ENCODE measurements at regions not wholly inside any gene's neighbourhood (a gene's known extent, or its start where the extent isn't known, plus 50 kb on each side); places are given as distances from the start of the nearest gene placed in this dataset.

DNA sequence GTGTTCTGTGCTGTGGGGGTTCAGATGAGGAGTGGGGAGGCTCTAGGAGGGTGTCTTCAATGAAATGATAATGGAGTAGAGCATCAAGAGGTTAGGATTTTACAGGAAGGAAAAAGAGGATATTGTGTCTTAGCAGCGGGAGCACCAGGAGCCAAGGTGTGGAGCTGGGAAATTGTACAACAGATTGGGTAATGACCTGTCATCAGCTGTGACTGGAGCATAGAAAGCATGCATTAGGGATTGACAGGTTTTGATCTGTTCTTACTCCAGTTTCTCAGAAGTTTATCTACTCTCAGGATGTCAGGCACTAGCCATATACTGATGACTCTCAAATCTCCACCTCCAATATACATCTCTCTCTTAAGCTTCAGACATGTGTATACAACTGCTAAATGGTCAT, 196.9 kb downstream of the ARHGAP12 start:
- no peak for FAIRE-seq
- Histone ChIP-seq H3K4me1 (ENCODE audit: control insufficient read depth in 2 of 3, insufficient read depth in 2 of 3, low read depth in 1 of 3, low read length in 3 of 3) (no peaks in the 10 kb centered on the region), H3K36me3 (ENCODE audit: control insufficient read depth in 2 of 3, insufficient read depth in 3 of 3, low read length in 3 of 3) (no peaks in the 10 kb centered on the region), H3K27ac (ENCODE audit: low read depth in 2 of 2, low read length in 2 of 2) (no peak overlapping the region), H3K9me3 (ENCODE audit: control insufficient read depth in 2 of 3, insufficient read depth in 1 of 3, low read length in 3 of 3) (peaks cover 0 to 8% (median 0%) of the 10 kb centered on the region in 3 donors), H3K27me3 (ENCODE audit: control insufficient read depth, insufficient read depth, low read length) (no peaks in the 10 kb centered on the region), H3K9ac (ENCODE audit: low read length in 3 of 3) (no peak overlapping the region), H3K4me3 (ENCODE audit: low read length in 3 of 3) (no peak overlapping the region)
- TF ChIP-seq, protein P1, sequence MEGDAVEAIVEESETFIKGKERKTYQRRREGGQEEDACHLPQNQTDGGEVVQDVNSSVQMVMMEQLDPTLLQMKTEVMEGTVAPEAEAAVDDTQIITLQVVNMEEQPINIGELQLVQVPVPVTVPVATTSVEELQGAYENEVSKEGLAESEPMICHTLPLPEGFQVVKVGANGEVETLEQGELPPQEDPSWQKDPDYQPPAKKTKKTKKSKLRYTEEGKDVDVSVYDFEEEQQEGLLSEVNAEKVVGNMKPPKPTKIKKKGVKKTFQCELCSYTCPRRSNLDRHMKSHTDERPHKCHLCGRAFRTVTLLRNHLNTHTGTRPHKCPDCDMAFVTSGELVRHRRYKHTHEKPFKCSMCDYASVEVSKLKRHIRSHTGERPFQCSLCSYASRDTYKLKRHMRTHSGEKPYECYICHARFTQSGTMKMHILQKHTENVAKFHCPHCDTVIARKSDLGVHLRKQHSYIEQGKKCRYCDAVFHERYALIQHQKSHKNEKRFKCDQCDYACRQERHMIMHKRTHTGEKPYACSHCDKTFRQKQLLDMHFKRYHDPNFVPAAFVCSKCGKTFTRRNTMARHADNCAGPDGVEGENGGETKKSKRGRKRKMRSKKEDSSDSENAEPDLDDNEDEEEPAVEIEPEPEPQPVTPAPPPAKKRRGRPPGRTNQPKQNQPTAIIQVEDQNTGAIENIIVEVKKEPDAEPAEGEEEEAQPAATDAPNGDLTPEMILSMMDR (IDR thresholded peaks at IDR 0.05; ENCODE audit: borderline replicate concordance, extremely low read depth, insufficient read depth), result no peak
- DNase-seq, result no peak
- intact Hi-C loops (cut with DNase I), result no loop called here

GRCh38 chr10:31730776-31731175, 197.9 kb downstream of the ARHGAP12 start:
- DNase-seq (no peak), FAIRE-seq (no peak)
- Histone ChIP-seq H3K9me3 (ENCODE audit: control insufficient read depth in 2 of 3, insufficient read depth in 1 of 3, low read length in 3 of 3) (peaks cover 0 to 8% (median 0%) of the 10 kb centered on the region in 3 donors), H3K4me3 (ENCODE audit: low read length in 3 of 3) (no peak overlapping the region), H3K27me3 (ENCODE audit: control insufficient read depth, insufficient read depth, low read length) (no peaks in the 10 kb centered on the region), H3K27ac (ENCODE audit: low read depth in 2 of 2, low read length in 2 of 2) (no peak overlapping the region), H3K4me1 (ENCODE audit: control insufficient read depth in 2 of 3, insufficient read depth in 2 of 3, low read depth in 1 of 3, low read length in 3 of 3) (no peaks in the 10 kb centered on the region), H3K9ac (ENCODE audit: low read length in 3 of 3) (no peak overlapping the region), H3K36me3 (ENCODE audit: control insufficient read depth in 2 of 3, insufficient read depth in 3 of 3, low read length in 3 of 3) (no peaks in the 10 kb centered on the region)
- intact Hi-C loops (cut with DNase I), result no loop called here
- TF ChIP-seq, protein P1 (IDR thresholded peaks at IDR 0.05; ENCODE audit: borderline replicate concordance, extremely low read depth, insufficient read depth), result no peak

DNA sequence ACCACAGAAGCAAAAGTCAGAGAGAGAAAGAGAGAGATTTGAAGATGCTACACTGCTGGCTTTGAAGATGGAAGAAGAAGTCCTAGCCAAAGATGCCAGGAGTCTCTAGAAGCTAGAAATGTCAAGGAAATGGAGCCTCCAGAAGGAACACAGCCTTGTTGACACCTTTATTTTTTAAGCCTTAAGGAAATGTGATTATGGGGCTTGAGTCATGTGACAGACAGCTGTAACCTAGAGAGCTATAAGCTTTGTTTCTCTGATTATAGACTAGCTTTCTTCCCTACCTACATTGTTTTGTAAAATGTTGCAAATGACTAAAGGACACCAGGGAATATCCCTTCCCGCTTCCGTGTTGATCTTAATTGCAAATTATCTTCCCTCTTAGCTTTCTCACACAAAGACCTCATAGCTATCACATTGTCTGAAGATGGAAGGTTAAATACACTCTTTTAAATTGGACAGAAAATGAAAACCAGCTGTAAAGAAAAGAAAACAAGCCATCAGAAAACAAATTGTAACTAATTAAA, 199.9 kb downstream of the ARHGAP12 start:
- Histone ChIP-seq H3K9me3 (ENCODE audit: control insufficient read depth in 2 of 3, insufficient read depth in 1 of 3, low read length in 3 of 3) (peaks cover 0 to 8% (median 0%) of the 10 kb centered on the region in 3 donors), H3K36me3 (ENCODE audit: control insufficient read depth in 2 of 3, insufficient read depth in 3 of 3, low read length in 3 of 3) (no peaks in the 10 kb centered on the region), H3K4me3 (ENCODE audit: low read length in 3 of 3) (no peak overlapping the region), H3K27me3 (ENCODE audit: control insufficient read depth, insufficient read depth, low read length) (no peaks in the 10 kb centered on the region), H3K27ac (ENCODE audit: low read depth in 2 of 2, low read length in 2 of 2) (no peak overlapping the region), H3K9ac (ENCODE audit: low read length in 3 of 3) (no peak overlapping the region), H3K4me1 (ENCODE audit: control insufficient read depth in 2 of 3, insufficient read depth in 2 of 3, low read depth in 1 of 3, low read length in 3 of 3) (no peaks in the 10 kb centered on the region)
- DNase-seq, result no peak
- intact Hi-C loops (cut with DNase I), result no loop called here
- FAIRE-seq, result no peak
- TF ChIP-seq, protein P1 (IDR thresholded peaks at IDR 0.05; ENCODE audit: borderline replicate concordance, extremely low read depth, insufficient read depth), result no peak

GRCh38 chr10:31725436-31725835, 203.2 kb downstream of the ARHGAP12 start:
- Histone ChIP-seq H3K9ac (ENCODE audit: low read length in 3 of 3) (no peak overlapping the region), H3K27me3 (ENCODE audit: control insufficient read depth, insufficient read depth, low read length) (no peaks in the 10 kb centered on the region), H3K4me3 (ENCODE audit: low read length in 3 of 3) (no peak overlapping the region), H3K4me1 (ENCODE audit: control insufficient read depth in 2 of 3, insufficient read depth in 2 of 3, low read depth in 1 of 3, low read length in 3 of 3) (no peaks in the 10 kb centered on the region), H3K36me3 (ENCODE audit: control insufficient read depth in 2 of 3, insufficient read depth in 3 of 3, low read length in 3 of 3) (no peaks in the 10 kb centered on the region), H3K9me3 (ENCODE audit: control insufficient read depth in 2 of 3, insufficient read depth in 1 of 3, low read length in 3 of 3) (peaks cover 0 to 8% (median 0%) of the 10 kb centered on the region in 3 donors), H3K27ac (ENCODE audit: low read depth in 2 of 2, low read length in 2 of 2) (no peak overlapping the region)
- DNase-seq (no peak), FAIRE-seq (no peak)
- TF ChIP-seq, protein P1 (IDR thresholded peaks at IDR 0.05; ENCODE audit: borderline replicate concordance, extremely low read depth, insufficient read depth), result no peak
- intact Hi-C loops (cut with DNase I), result no loop called here
